ENCODE measurements at regions not wholly inside any gene's neighbourhood (a gene's known extent, or its start where the extent isn't known, plus 50 kb on each side); places are given as distances from the start of the nearest gene placed in this dataset.
"Not testable (repeated sequence)": the region's sequence is repeated elsewhere in the genome, so short reads cannot be mapped to it uniquely, and the experiment has no call there.

DNA sequence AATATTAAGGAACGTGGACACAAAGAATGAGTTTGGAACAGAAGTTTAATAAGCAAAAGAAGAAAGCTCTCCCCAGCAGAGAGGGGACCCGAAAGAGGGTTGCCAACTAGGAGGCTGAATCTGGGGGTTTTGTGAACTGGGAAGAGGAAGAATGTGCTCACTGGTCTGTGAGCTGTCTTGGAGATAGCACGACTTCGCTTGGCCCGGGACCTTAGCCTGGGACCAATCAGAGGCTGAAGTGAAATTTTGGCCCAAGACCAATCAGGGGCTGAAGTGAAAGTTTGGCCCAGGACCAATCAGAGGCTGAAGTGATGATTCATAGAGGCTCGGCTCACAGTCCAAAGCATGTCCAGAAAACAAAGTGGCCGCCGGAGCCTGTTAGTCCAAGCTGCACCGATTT is 148.0 kb upstream of the ZNF337 start:
- no CpG with 5 or more reads among the region's 9 CpGs for WGBS (ENCODE audit: insufficient coverage)
- POLR2A ChIA-PET; H3K9me3 ChIP-seq (ENCODE audit: control extremely low read depth in 1 of 5, control insufficient read depth in 4 of 5, insufficient read depth in 2 of 5, low read depth in 1 of 5, low read length in 4 of 5): not testable (repeated sequence)

GRCh38 chr20:25813511-25813910 is 116.9 kb upstream of the ZNF337 start:
- H3K9me3 ChIP-seq (ENCODE audit: control extremely low read depth in 1 of 5, control insufficient read depth in 4 of 5, insufficient read depth in 2 of 5, low read depth in 1 of 5, low read length in 4 of 5); POLR2A ChIA-PET; H3K36me3 ChIP-seq (ENCODE audit: control insufficient read depth in 4 of 4, insufficient read depth in 4 of 4, low read length in 3 of 4); H3K27me3 ChIP-seq (replicated peaks in 2 of 5; ENCODE audit: control insufficient read depth in 4 of 5, insufficient read depth in 5 of 5, low read length in 4 of 5); CTCF ChIA-PET; H3K4me1 ChIP-seq (ENCODE audit: control extremely low read depth in 1 of 4, control insufficient read depth in 4 of 4, insufficient read depth in 4 of 4, low read length in 3 of 4); H3K4me3 ChIP-seq (ENCODE audit: control insufficient read depth in 1 of 7, extremely low read depth in 1 of 7, insufficient read depth in 4 of 7, low read depth in 2 of 7, low read length in 6 of 7); DNase-seq; H3K27ac ChIP-seq (ENCODE audit: insufficient read depth in 1 of 2, low read depth in 1 of 2, low read length in 2 of 2, poor library complexity in 1 of 2, severe bottlenecking in 2 of 2): not testable (repeated sequence)
- no CpG with 5 or more reads among the region's 5 CpGs for WGBS (ENCODE audit: insufficient coverage)

More for the DNA sequence above, 148.0 kb upstream of the ZNF337 start:
- H3K4me3 ChIP-seq (ENCODE audit: control insufficient read depth in 1 of 7, extremely low read depth in 1 of 7, insufficient read depth in 4 of 7, low read depth in 2 of 7, low read length in 6 of 7); H3K4me1 ChIP-seq (ENCODE audit: control extremely low read depth in 1 of 4, control insufficient read depth in 4 of 4, insufficient read depth in 4 of 4, low read length in 3 of 4); H3K36me3 ChIP-seq (ENCODE audit: control insufficient read depth in 4 of 4, insufficient read depth in 4 of 4, low read length in 3 of 4); DNase-seq; CTCF ChIA-PET; H3K27me3 ChIP-seq (replicated peaks in 2 of 5; ENCODE audit: control insufficient read depth in 4 of 5, insufficient read depth in 5 of 5, low read length in 4 of 5); H3K27ac ChIP-seq (ENCODE audit: insufficient read depth in 1 of 2, low read depth in 1 of 2, low read length in 2 of 2, poor library complexity in 1 of 2, severe bottlenecking in 2 of 2): not testable (repeated sequence)

DNA sequence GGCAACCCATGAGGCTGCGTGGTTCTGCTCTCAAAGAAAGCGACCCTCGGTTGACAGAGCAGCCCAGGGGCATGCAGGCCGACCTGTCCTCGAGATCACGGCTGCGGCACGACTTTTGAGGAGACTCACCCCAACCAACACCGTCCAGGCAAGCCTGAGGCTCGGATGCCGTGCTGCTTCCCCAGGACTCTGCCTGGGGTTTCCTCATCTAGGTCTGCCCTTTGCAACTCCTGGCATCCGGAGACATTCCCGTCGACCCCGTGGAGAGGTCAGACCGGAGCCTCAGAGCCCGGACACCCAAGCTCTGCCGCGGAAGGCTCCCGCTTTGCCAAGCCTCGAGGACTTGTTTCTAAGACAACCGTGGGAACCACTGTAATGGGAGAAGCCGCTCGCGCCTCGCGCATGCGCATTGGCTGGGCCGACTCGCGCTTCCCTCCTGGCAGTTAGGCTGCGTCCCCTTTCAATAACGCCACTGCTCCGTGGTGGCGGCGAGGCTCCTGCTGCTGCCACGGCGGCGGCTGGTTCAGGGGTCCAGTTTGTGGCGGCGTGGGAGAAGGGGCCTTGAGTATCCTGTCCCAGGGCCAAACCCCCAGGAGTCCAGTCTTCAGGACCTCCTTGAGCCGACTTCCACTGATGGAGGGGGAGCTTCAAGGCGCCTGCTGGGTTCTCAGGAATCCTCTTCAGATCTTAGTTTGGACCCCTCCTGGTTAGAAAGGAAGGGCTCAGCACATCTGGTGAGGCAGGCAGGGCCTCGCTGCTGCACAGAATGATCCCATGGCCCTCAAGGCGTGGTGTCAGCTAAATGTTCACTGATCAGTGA is 101.7 kb upstream of the ZNF337 start:
- H3K27ac ChIP-seq (ENCODE audit: insufficient read depth in 1 of 2, low read depth in 1 of 2, low read length in 2 of 2, poor library complexity in 1 of 2, severe bottlenecking in 2 of 2), result not testable (repeated sequence)

GRCh38 chr20:25797062-25797461 is 100.4 kb upstream of the ZNF337 start:
- DNase-seq; H3K27ac ChIP-seq (ENCODE audit: insufficient read depth in 1 of 2, low read depth in 1 of 2, low read length in 2 of 2, poor library complexity in 1 of 2, severe bottlenecking in 2 of 2); H3K36me3 ChIP-seq (ENCODE audit: control insufficient read depth in 4 of 4, insufficient read depth in 4 of 4, low read length in 3 of 4); H3K4me3 ChIP-seq (ENCODE audit: control insufficient read depth in 1 of 7, extremely low read depth in 1 of 7, insufficient read depth in 4 of 7, low read depth in 2 of 7, low read length in 6 of 7); CTCF ChIA-PET; POLR2A ChIA-PET; H3K9me3 ChIP-seq (ENCODE audit: control extremely low read depth in 1 of 5, control insufficient read depth in 4 of 5, insufficient read depth in 2 of 5, low read depth in 1 of 5, low read length in 4 of 5); H3K4me1 ChIP-seq (ENCODE audit: control extremely low read depth in 1 of 4, control insufficient read depth in 4 of 4, insufficient read depth in 4 of 4, low read length in 3 of 4); H3K27me3 ChIP-seq (replicated peaks in 2 of 5; ENCODE audit: control insufficient read depth in 4 of 5, insufficient read depth in 5 of 5, low read length in 4 of 5): not testable (repeated sequence)
- no CpG with 5 or more reads among the region's 10 CpGs for whole genome bisulfite sequencing (ENCODE audit: insufficient coverage)

More for the DNA sequence above, 101.7 kb upstream of the ZNF337 start:
- CTCF ChIA-PET; H3K4me3 ChIP-seq (ENCODE audit: control insufficient read depth in 1 of 7, extremely low read depth in 1 of 7, insufficient read depth in 4 of 7, low read depth in 2 of 7, low read length in 6 of 7); H3K27me3 ChIP-seq (replicated peaks in 2 of 5; ENCODE audit: control insufficient read depth in 4 of 5, insufficient read depth in 5 of 5, low read length in 4 of 5); DNase-seq; POLR2A ChIA-PET; H3K36me3 ChIP-seq (ENCODE audit: control insufficient read depth in 4 of 4, insufficient read depth in 4 of 4, low read length in 3 of 4); H3K9me3 ChIP-seq (ENCODE audit: control extremely low read depth in 1 of 5, control insufficient read depth in 4 of 5, insufficient read depth in 2 of 5, low read depth in 1 of 5, low read length in 4 of 5); H3K4me1 ChIP-seq (ENCODE audit: control extremely low read depth in 1 of 4, control insufficient read depth in 4 of 4, insufficient read depth in 4 of 4, low read length in 3 of 4): not testable (repeated sequence)
- WGBS (ENCODE audit: insufficient coverage), result no CpG with 5 or more reads among the region's 45 CpGs

- DNase-seq; H3K36me3 ChIP-seq (ENCODE audit: control insufficient read depth in 4 of 4, insufficient read depth in 4 of 4, low read length in 3 of 4); CTCF ChIA-PET; H3K27ac ChIP-seq (ENCODE audit: insufficient read depth in 1 of 2, low read depth in 1 of 2, low read length in 2 of 2, poor library complexity in 1 of 2, severe bottlenecking in 2 of 2); H3K27me3 ChIP-seq (replicated peaks in 2 of 5; ENCODE audit: control insufficient read depth in 4 of 5, insufficient read depth in 5 of 5, low read length in 4 of 5); H3K4me3 ChIP-seq (ENCODE audit: control insufficient read depth in 1 of 7, extremely low read depth in 1 of 7, insufficient read depth in 4 of 7, low read depth in 2 of 7, low read length in 6 of 7); H3K9me3 ChIP-seq (ENCODE audit: control extremely low read depth in 1 of 5, control insufficient read depth in 4 of 5, insufficient read depth in 2 of 5, low read depth in 1 of 5, low read length in 4 of 5); POLR2A ChIA-PET; H3K4me1 ChIP-seq (ENCODE audit: control extremely low read depth in 1 of 4, control insufficient read depth in 4 of 4, insufficient read depth in 4 of 4, low read length in 3 of 4): not testable (repeated sequence)
- 100% methylated on average over 1 of the region's 3 CpGs for WGBS (ENCODE audit: insufficient coverage)
These were observed 80.6 kb upstream of the ZNF337 start for GRCh38 chr20:25777241-25777640.

DNA sequence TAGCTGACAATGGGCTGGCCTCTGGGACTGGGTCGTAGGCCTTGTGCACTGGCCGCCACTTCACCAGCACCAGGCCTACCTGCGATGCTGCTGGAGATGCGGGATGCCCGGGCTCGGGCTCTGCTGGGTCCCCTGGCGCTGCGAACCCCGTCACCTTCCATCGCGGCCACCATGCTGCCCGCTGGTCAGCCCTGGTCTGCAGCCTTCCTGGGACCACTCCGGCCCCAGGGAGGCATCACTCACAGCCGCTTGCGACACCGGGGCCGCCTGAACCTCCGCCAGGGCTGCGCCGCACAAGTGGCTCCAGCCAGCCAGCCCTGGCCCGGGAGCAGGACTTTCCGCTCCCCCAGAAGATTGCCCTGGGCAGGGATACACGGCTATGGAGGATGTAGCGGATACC is 78.1 kb upstream of the ZNF337 start:
- H3K27ac ChIP-seq (ENCODE audit: insufficient read depth in 1 of 2, low read depth in 1 of 2, low read length in 2 of 2, poor library complexity in 1 of 2, severe bottlenecking in 2 of 2); H3K9me3 ChIP-seq (ENCODE audit: control extremely low read depth in 1 of 5, control insufficient read depth in 4 of 5, insufficient read depth in 2 of 5, low read depth in 1 of 5, low read length in 4 of 5); H3K27me3 ChIP-seq (replicated peaks in 2 of 5; ENCODE audit: control insufficient read depth in 4 of 5, insufficient read depth in 5 of 5, low read length in 4 of 5); POLR2A ChIA-PET; DNase-seq; H3K4me3 ChIP-seq (ENCODE audit: control insufficient read depth in 1 of 7, extremely low read depth in 1 of 7, insufficient read depth in 4 of 7, low read depth in 2 of 7, low read length in 6 of 7); H3K36me3 ChIP-seq (ENCODE audit: control insufficient read depth in 4 of 4, insufficient read depth in 4 of 4, low read length in 3 of 4); H3K4me1 ChIP-seq (ENCODE audit: control extremely low read depth in 1 of 4, control insufficient read depth in 4 of 4, insufficient read depth in 4 of 4, low read length in 3 of 4); CTCF ChIA-PET: not testable (repeated sequence)
- WGBS (ENCODE audit: insufficient coverage), result 92% methylated on average over 18 of the region's 24 CpGs

DNA sequence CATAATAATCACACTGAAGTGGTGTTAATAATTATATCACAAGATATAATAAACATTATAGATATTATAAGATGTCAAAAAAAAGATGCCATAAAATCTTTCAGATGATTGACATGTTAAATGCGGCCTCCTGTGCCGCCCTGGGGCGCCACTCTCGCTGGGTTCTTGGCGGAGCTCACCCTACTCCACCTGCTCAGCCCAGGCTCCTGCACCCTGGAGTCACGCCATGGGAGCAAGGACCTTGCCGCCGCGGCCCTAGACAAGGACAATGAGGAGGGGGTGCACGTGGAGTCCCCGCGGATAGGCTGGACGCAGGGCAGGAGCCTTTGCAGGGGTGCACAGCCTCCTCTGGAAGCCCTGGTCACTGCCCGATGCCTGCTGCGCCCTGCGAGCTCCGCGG is 77.5 kb upstream of the ZNF337 start:
- WGBS (ENCODE audit: insufficient coverage), result 100% methylated on average over 5 of the region's 18 CpGs
- H3K27me3 ChIP-seq (replicated peaks in 2 of 5; ENCODE audit: control insufficient read depth in 4 of 5, insufficient read depth in 5 of 5, low read length in 4 of 5); H3K9me3 ChIP-seq (ENCODE audit: control extremely low read depth in 1 of 5, control insufficient read depth in 4 of 5, insufficient read depth in 2 of 5, low read depth in 1 of 5, low read length in 4 of 5); H3K4me1 ChIP-seq (ENCODE audit: control extremely low read depth in 1 of 4, control insufficient read depth in 4 of 4, insufficient read depth in 4 of 4, low read length in 3 of 4); H3K4me3 ChIP-seq (ENCODE audit: control insufficient read depth in 1 of 7, extremely low read depth in 1 of 7, insufficient read depth in 4 of 7, low read depth in 2 of 7, low read length in 6 of 7); DNase-seq; H3K36me3 ChIP-seq (ENCODE audit: control insufficient read depth in 4 of 4, insufficient read depth in 4 of 4, low read length in 3 of 4); POLR2A ChIA-PET; H3K27ac ChIP-seq (ENCODE audit: insufficient read depth in 1 of 2, low read depth in 1 of 2, low read length in 2 of 2, poor library complexity in 1 of 2, severe bottlenecking in 2 of 2); CTCF ChIA-PET: not testable (repeated sequence)

All from common myeloid progenitor, CD34-positive (primary cell).